ENCODE measurements at regions not wholly inside any gene's neighbourhood (a gene's known extent, or its start where the extent isn't known, plus 50 kb on each side); places are given as distances from the start of the nearest gene placed in this dataset.

- no peak for DNase-seq (ENCODE audit: low read depth in 1 of 2, low spot score in 2 of 2)
- FAIRE-seq = no peak
- Histone ChIP-seq H3K9me3 (ENCODE audit: insufficient read depth in 2 of 2, low read depth in 1 of 2, low read length in 1 of 2) (no peaks in the 10 kb centered on the region), H3K36me3 (ENCODE audit: control insufficient read depth in 2 of 4, insufficient read depth in 4 of 4, low read length in 3 of 4) (no peaks in the 10 kb centered on the region), H2BK120ac (replicated peaks; ENCODE audit: low read depth, low read length) (no peak overlapping the region), H2BK15ac (ENCODE audit: low read length) (no peak overlapping the region), H2AFZ (ENCODE audit: low read length) (no peak overlapping the region), H3K27me3 (replicated peaks in 1 of 4; ENCODE audit: control insufficient read depth in 3 of 4, extremely low read depth in 1 of 4, insufficient read depth in 3 of 4, low read length in 3 of 4) (peaks cover 0 to 3% (median 0%) of the 10 kb centered on the region in 4 experiments; a peak in 1 of 7 replicates), H3K18ac (ENCODE audit: extremely low read depth, low read length) (no peak overlapping the region), H4K5ac (ENCODE audit: insufficient read length, low read depth, low read length) (no peak overlapping the region), H3K4me3 (ENCODE audit: extremely low read depth in 1 of 4, insufficient read depth in 2 of 4, low read depth in 3 of 4, low read length in 4 of 4) (no peak overlapping the region), H3K23ac (ENCODE audit: insufficient read length) (no peak overlapping the region), H3K14ac (ENCODE audit: insufficient read length) (no peak overlapping the region), H2AK5ac (ENCODE audit: low read depth, low read length) (no peak overlapping the region), H2BK5ac (ENCODE audit: low read depth, low read length) (no peak overlapping the region), H3K4ac (replicated peaks; ENCODE audit: insufficient read length, low read depth, low read length) (no peak overlapping the region), H3K27ac (ENCODE audit: low read depth, low read length) (no peak overlapping the region), H4K8ac (ENCODE audit: extremely low read depth, insufficient read depth, low read length) (no peak overlapping the region), H2BK12ac (ENCODE audit: low read depth, low read length) (no peak overlapping the region), H4K20me1 (replicated peaks in 1 of 2; ENCODE audit: control insufficient read depth in 1 of 2, insufficient read depth in 2 of 2, low read length in 2 of 2) (no peaks in the 10 kb centered on the region), H3K79me2 (ENCODE audit: control insufficient read depth in 1 of 2, insufficient read depth in 2 of 2, low read length in 2 of 2) (no peaks in the 10 kb centered on the region), H3K4me2 (ENCODE audit: insufficient read depth in 1 of 2, low read depth in 2 of 2, low read length in 2 of 2) (no peak overlapping the region), H3K79me1 (ENCODE audit: low read depth, low read length) (no peaks in the 10 kb centered on the region), H3K9ac (replicated peaks in 1 of 4; ENCODE audit: extremely low read depth in 1 of 4, low read depth in 3 of 4, low read length in 3 of 4) (no peak overlapping the region), H3K23me2 (ENCODE audit: low read depth, low read length) (no peaks in the 10 kb centered on the region), H3K56ac (replicated peaks; ENCODE audit: insufficient read length, low read depth, low read length) (no peak overlapping the region), H3K4me1 (replicated peaks in 1 of 4; ENCODE audit: control insufficient read depth in 3 of 4, insufficient read depth in 4 of 4, low read length in 3 of 4) (no peaks in the 10 kb centered on the region), H4K91ac (replicated peaks; ENCODE audit: insufficient read length, low read length) (no peak overlapping the region), H2BK20ac (ENCODE audit: low read length) (no peak overlapping the region)
- ChIA-PET POLR2A (ENCODE audit: partially characterized antibody) (no interaction called here), CTCF (ENCODE audit: partially characterized antibody) (no interaction called here)
- TF ChIP-seq SIX5 (IDR thresholded peaks at IDR 0.05; ENCODE audit: low read depth, low read length) (no peak), TEAD4 (IDR thresholded peaks at IDR 0.05; ENCODE audit: low read depth, low read length) (no peak), RAD21 (IDR thresholded peaks at IDR 0.05 in 1 of 2, conservative IDR thresholded peaks at IDR 0.05 in 1 of 2; ENCODE audit: low read depth in 2 of 2, low read length in 2 of 2) (no peak), POLR2AphosphoS5 (IDR thresholded peaks at IDR 0.05; ENCODE audit: low read depth, low read length) (no peak), YY1 (IDR thresholded peaks at IDR 0.05; ENCODE audit: low read depth, low read length) (no peak), ASH2L (IDR thresholded peaks at IDR 0.05; ENCODE audit: low read length) (no peak), HDAC6 (IDR thresholded peaks at IDR 0.05; ENCODE audit: low read depth, low read length) (no peak), POLR2A (IDR thresholded peaks at IDR 0.05; ENCODE audit: control extremely low read depth in 1 of 2, low read depth in 2 of 2, low read length in 2 of 2) (no peak), EZH2 (IDR thresholded peaks at IDR 0.05; ENCODE audit: low read depth, low read length, severe bottlenecking) (no peak), KDM5A (IDR thresholded peaks at IDR 0.05; ENCODE audit: low read length) (no peak), ZNF274 (IDR thresholded peaks at IDR 0.05; ENCODE audit: borderline replicate concordance, extremely low read depth, low read length) (no peak), GTF2F1 (IDR thresholded peaks at IDR 0.05; ENCODE audit: borderline replicate concordance, low read depth, low read length) (no peak), SRF (IDR thresholded peaks at IDR 0.05; ENCODE audit: low read depth, low read length) (no peak), CBX8 (IDR thresholded peaks at IDR 0.05; ENCODE audit: borderline replicate concordance, low read depth, low read length) (no peak)
- WGBS, 2 experiments (ENCODE audit: extremely low coverage in 1 of 2, insufficient coverage in 1 of 2, insufficient read length in 1 of 2, insufficient replicate concordance in 2 of 2, low coverage in 1 of 2, low lambda C conversion rate in 2 of 2, missing lambda C conversion rate in 1 of 2) = 93% methylated on average over 3 of the region's 3 CpGs; no CpG with 5 or more reads in 1 of the 2 experiments
Measured at GRCh38 chr5:9955586-9955985, 294.1 kb downstream of the ATPSCKMT start.
